ENCODE measurements at regions not wholly inside any gene's neighbourhood (a gene's known extent, or its start where the extent isn't known, plus 50 kb on each side); places are given as distances from the start of the nearest gene placed in this dataset.

DNA sequence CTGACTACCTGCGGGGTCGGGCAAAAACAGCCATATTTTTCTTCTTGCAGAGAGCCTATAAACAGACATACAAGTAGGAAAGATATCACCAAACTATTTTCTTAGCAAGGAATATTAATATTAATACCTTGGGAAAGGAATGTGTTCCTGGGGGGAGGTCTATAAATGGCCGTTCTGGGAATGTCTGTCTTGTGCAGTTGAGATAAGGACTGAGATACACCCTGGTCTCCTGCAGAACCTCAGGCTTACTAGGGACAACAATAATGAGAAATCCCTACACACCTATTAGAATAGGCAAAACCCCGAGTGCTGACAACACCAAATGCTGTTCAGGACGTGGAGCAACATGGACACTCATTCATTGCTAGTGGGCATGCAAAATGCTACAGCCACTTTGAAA is 297.2 kb downstream of the DRD1 start (continued):
- TF ChIP-seq GABPA (IDR thresholded peaks at IDR 0.05; ENCODE audit: low read depth) (no peak), RFX5 (IDR thresholded peaks at IDR 0.05; ENCODE audit: low read length) (no peak), MXI1 (IDR thresholded peaks at IDR 0.05; ENCODE audit: low read depth, low read length) (no peak), YY1 (IDR thresholded peaks at IDR 0.05; ENCODE audit: low read depth) (no peak), POLR2AphosphoS5 (IDR thresholded peaks at IDR 0.05; ENCODE audit: low read depth, low read length) (no peak)
- TF ChIP-seq, protein P1, sequence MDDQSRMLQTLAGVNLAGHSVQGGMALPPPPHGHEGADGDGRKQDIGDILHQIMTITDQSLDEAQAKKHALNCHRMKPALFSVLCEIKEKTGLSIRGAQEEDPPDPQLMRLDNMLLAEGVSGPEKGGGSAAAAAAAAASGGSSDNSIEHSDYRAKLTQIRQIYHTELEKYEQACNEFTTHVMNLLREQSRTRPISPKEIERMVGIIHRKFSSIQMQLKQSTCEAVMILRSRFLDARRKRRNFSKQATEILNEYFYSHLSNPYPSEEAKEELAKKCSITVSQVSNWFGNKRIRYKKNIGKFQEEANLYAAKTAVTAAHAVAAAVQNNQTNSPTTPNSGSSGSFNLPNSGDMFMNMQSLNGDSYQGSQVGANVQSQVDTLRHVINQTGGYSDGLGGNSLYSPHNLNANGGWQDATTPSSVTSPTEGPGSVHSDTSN (IDR thresholded peaks at IDR 0.05) = no peak

DNA sequence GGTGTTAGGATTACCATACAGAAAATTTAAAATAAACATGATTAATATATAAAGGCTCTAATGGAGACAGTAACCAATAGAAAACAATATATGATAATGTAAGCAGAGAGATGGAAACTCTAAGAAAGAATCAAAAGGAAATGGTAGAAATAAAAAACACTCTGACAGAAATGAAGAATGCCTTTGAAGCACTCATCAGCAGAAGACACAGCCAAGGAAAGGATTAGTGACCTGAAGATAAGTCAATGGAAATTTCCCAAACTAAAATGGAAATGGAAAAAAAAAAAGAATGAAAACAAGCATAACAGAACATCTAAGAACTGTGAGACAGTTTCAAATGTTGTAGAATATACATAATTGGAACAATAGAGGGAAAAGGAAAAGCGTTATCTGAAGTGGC is 302.6 kb downstream of the DRD1 start:
- H2AFZ ChIP-seq (ENCODE audit: low read depth) = no peak overlapping the region
- TF ChIP-seq EP300 (IDR thresholded peaks at IDR 0.05; ENCODE audit: borderline replicate concordance in 1 of 2, low read depth in 1 of 2, low read length in 1 of 2) = no peak
- no peak for TF ChIP-seq GABPA (IDR thresholded peaks at IDR 0.05; ENCODE audit: low read depth)
- TF ChIP-seq, protein P2, sequence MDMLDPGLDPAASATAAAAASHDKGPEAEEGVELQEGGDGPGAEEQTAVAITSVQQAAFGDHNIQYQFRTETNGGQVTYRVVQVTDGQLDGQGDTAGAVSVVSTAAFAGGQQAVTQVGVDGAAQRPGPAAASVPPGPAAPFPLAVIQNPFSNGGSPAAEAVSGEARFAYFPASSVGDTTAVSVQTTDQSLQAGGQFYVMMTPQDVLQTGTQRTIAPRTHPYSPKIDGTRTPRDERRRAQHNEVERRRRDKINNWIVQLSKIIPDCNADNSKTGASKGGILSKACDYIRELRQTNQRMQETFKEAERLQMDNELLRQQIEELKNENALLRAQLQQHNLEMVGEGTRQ (IDR thresholded peaks at IDR 0.05; ENCODE audit: borderline replicate concordance, low read depth, low read length) = no peak
- TF ChIP-seq FOSL2 (IDR thresholded peaks at IDR 0.05; ENCODE audit: borderline replicate concordance, low read depth) = no peak
- no peak for TF ChIP-seq NRF1 (IDR thresholded peaks at IDR 0.05; ENCODE audit: low read depth, low read length)
- TF ChIP-seq, protein P3, sequence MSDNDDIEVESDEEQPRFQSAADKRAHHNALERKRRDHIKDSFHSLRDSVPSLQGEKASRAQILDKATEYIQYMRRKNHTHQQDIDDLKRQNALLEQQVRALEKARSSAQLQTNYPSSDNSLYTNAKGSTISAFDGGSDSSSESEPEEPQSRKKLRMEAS (IDR thresholded peaks at IDR 0.05; ENCODE audit: low read depth) = no peak
- TF ChIP-seq GATA2 (CRISPR knock-in tag; IDR thresholded peaks at IDR 0.05) = no peak
- TF ChIP-seq, protein P4, sequence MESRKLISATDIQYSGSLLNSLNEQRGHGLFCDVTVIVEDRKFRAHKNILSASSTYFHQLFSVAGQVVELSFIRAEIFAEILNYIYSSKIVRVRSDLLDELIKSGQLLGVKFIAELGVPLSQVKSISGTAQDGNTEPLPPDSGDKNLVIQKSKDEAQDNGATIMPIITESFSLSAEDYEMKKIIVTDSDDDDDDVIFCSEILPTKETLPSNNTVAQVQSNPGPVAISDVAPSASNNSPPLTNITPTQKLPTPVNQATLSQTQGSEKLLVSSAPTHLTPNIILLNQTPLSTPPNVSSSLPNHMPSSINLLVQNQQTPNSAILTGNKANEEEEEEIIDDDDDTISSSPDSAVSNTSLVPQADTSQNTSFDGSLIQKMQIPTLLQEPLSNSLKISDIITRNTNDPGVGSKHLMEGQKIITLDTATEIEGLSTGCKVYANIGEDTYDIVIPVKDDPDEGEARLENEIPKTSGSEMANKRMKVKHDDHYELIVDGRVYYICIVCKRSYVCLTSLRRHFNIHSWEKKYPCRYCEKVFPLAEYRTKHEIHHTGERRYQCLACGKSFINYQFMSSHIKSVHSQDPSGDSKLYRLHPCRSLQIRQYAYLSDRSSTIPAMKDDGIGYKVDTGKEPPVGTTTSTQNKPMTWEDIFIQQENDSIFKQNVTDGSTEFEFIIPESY (IDR thresholded peaks at IDR 0.05; ENCODE audit: borderline replicate concordance, low read depth) = no peak
- TF ChIP-seq TEAD4 (IDR thresholded peaks at IDR 0.05; ENCODE audit: borderline replicate concordance, insufficient read depth) = no peak
- 6% methylated on average over 1 of the region's 1 CpG for WGBS (ENCODE audit: low lambda C conversion rate)
- no peak overlapping the region for H3K4me3 ChIP-seq (ENCODE audit: low read depth in 2 of 2, low read length in 1 of 2)
- no peaks in the 10 kb centered on the region for H3K79me2 ChIP-seq (ENCODE audit: insufficient read depth)
- no peaks in the 10 kb centered on the region for H3K9me2 ChIP-seq
- H3F3A ChIP-seq (replicated peaks; ENCODE audit: insufficient read depth) = no peaks in the 10 kb centered on the region
- ChIA-PET CTCF (no interaction called here), POLR2A (no interaction called here)
- no peak overlapping the region for H3K27ac ChIP-seq (ENCODE audit: low read depth in 2 of 2, low read length in 1 of 2)
- H3K4me1 ChIP-seq (ENCODE audit: control insufficient read depth in 1 of 2, insufficient read depth in 2 of 2, low read depth in 1 of 2, low read length in 1 of 2) = no peaks in the 10 kb centered on the region
- H3K36me3 ChIP-seq (replicated peaks in 1 of 2; ENCODE audit: control insufficient read depth in 1 of 2, insufficient read depth in 2 of 2, low read length in 1 of 2) = no peaks in the 10 kb centered on the region
- H3K9me3 ChIP-seq = 0 out of 2 replicates have a peak, but pooled peaks cover 3% of the 10 kb centered on the region
- no peak overlapping the region for H3K9ac ChIP-seq
- no peak for DNase-seq
- no peaks in the 10 kb centered on the region for H4K20me1 ChIP-seq (ENCODE audit: insufficient read depth)
- no peak overlapping the region for H3K4me2 ChIP-seq
- H3K27me3 ChIP-seq (ENCODE audit: insufficient read depth) = no peaks in the 10 kb centered on the region

All from SK-N-SH (cell line).